SU-DHL-6 (cell line): ENCODE measurements at regions not wholly inside any gene's neighbourhood (a gene's known extent, or its start where the extent isn't known, plus 50 kb on each side); places are given as distances from the start of the nearest gene placed in this dataset.
"Not testable (repeated sequence)": the region's sequence is repeated elsewhere in the genome, so short reads cannot be mapped to it uniquely, and the experiment has no call there.

Experiments
- H2AFZ ChIP-seq: fragments of 200-600 bp; sonication (generic); 2 replicates; pipeline ENCODE4 v1.6.1; 2014; ENCODE audit warnings: low read depth, mild to moderate bottlenecking, moderate library complexity, mixed read lengths, antibody characterized with exemption, low read length; ENCODE audit not compliant: severe bottlenecking
- H3F3A ChIP-seq: fragments of 200-600 bp; shearing (Covaris generic); 2 replicates; pipeline ENCODE4 v1.6.0; 2016; ENCODE audit warnings: antibody characterized with exemption, mild to moderate bottlenecking; ENCODE audit not compliant: insufficient read depth
- H3K27ac ChIP-seq: fragments of 200-600 bp; sonication (generic); 2 replicates; pipeline ENCODE4 v1.5.1; 2016; ENCODE audit warnings: low read depth, mild to moderate bottlenecking, low read length, moderate library complexity, mixed read lengths
- H3K27me3 ChIP-seq: fragments of 200-600 bp; sonication (generic), shearing (Covaris generic); 2 replicates; pipeline ENCODE4 v1.6.0; 2014; ENCODE audit warnings: mild to moderate bottlenecking, low read length
- H3K36me3 ChIP-seq: fragments of 200-600 bp; sonication (generic); 2 replicates; pipeline ENCODE4 v1.6.1; 2014; ENCODE audit warnings: mild to moderate bottlenecking, low read length, mixed read lengths
- H3K4me2 ChIP-seq: fragments of 300-600, 200-600 bp; shearing (Covaris generic), sonication (generic); 2 replicates; pipeline ENCODE4 v1.6.0; 2014; ENCODE audit warnings: low read length, low read depth, mild to moderate bottlenecking; ENCODE audit not compliant: poor library complexity, severe bottlenecking
- H3K4me3 ChIP-seq: fragments of 200-600 bp; sonication (generic); 2 replicates; pipeline ENCODE4 v1.5.1; 2014; ENCODE audit warnings: antibody characterized with exemption, low read length, mild to moderate bottlenecking, mixed read lengths; ENCODE audit not compliant: insufficient read depth, poor library complexity, severe bottlenecking
- H3K79me2 ChIP-seq: fragments of 200-600 bp; sonication (generic); 2 replicates; pipeline ENCODE4 v1.6.1; 2014; ENCODE audit warnings: mild to moderate bottlenecking, low read length, moderate library complexity; ENCODE audit not compliant: insufficient read depth
- H3K9ac ChIP-seq: fragments of 200-600 bp; sonication (generic); 2 replicates; pipeline ENCODE4 v1.7.0; 2014; ENCODE audit warnings: mild to moderate bottlenecking, low read length
- H3K9me2 ChIP-seq: fragments of 200-600 bp; sonication (generic); replicated peaks from 2 replicates; pipeline ENCODE4 v1.6.1; 2014; ENCODE audit warnings: low read length; ENCODE audit not compliant: insufficient read depth
- H3K9me3 ChIP-seq: fragments of 200-600 bp; sonication (generic); 2 replicates; pipeline ENCODE4 v1.6.1; 2014; ENCODE audit warnings: low read length, mixed read lengths; ENCODE audit not compliant: insufficient read depth
- H4K20me1 ChIP-seq: fragments of 200-600 bp; sonication (generic); 2 replicates; pipeline ENCODE4 v1.6.1; 2014; ENCODE audit warnings: low read depth, mild to moderate bottlenecking, antibody characterized with exemption, low read length, moderate library complexity, mixed read lengths
- CTCF ChIP-seq: fragments of 200-600 bp; sonication (generic); IDR thresholded peaks from one replicate; pipeline ENCODE4 v1.5.1; 2017; ENCODE audit warnings: antibody characterized with exemption, mild to moderate bottlenecking, low read length, moderate library complexity; ENCODE audit not compliant: insufficient read depth, poor library complexity, severe bottlenecking
- EZH2phosphoT487 ChIP-seq: fragments of 200-600 bp; sonication (generic), shearing (Covaris generic); conservative IDR thresholded peaks from 2 replicates; pipeline ENCODE4 v1.6.1; 2018; ENCODE audit warnings: mild to moderate bottlenecking, antibody characterized with exemption, low read length, moderate library complexity, mixed read lengths

- H3K4me3 ChIP-seq = no peak overlapping the region
- no peak overlapping the region for H3K9ac ChIP-seq
- TF ChIP-seq CTCF (no peak), EZH2phosphoT487 (no peak)
- H3K79me2 ChIP-seq = no peaks in the 10 kb centered on the region
- no peaks in the 10 kb centered on the region for H3K27me3 ChIP-seq
- no peak overlapping the region for H2AFZ ChIP-seq
- no peaks in the 10 kb centered on the region for H3K36me3 ChIP-seq
- H3F3A ChIP-seq = no peaks in the 10 kb centered on the region
- no peak overlapping the region for H3K27ac ChIP-seq
- H4K20me1 ChIP-seq = no peaks in the 10 kb centered on the region
- H3K4me2 ChIP-seq = no peak overlapping the region
- no peaks in the 10 kb centered on the region for H3K9me3 ChIP-seq
- no peaks in the 10 kb centered on the region for H3K9me2 ChIP-seq
Measured at GRCh38 chr1:147052143-147052542, 114.0 kb downstream of the NBPF12 start.

- Histone ChIP-seq H3F3A (no peaks in the 10 kb centered on the region), H3K9me3 (no peaks in the 10 kb centered on the region), H3K9me2 (no peaks in the 10 kb centered on the region), H3K79me2 (no peaks in the 10 kb centered on the region), H3K9ac (no peak overlapping the region), H3K4me2 (no peak overlapping the region), H3K27ac (no peak overlapping the region), H3K4me3 (no peak overlapping the region), H4K20me1 (no peaks in the 10 kb centered on the region), H3K27me3 (no peaks in the 10 kb centered on the region), H3K36me3 (no peaks in the 10 kb centered on the region), H2AFZ (no peak overlapping the region)
- no peak for TF ChIP-seq CTCF
- TF ChIP-seq EZH2phosphoT487 = no peak
Measured at GRCh38 chr1:147051136-147051535, 113.0 kb downstream of the NBPF12 start.

GRCh38 chr1:147050654-147051053 lies 112.5 kb downstream of the NBPF12 start:
- no peak overlapping the region for H3K9ac ChIP-seq
- no peak overlapping the region for H2AFZ ChIP-seq
- no peaks in the 10 kb centered on the region for H4K20me1 ChIP-seq
- H3K9me3 ChIP-seq = no peaks in the 10 kb centered on the region
- no peaks in the 10 kb centered on the region for H3K9me2 ChIP-seq
- no peaks in the 10 kb centered on the region for H3K36me3 ChIP-seq
- H3K27ac ChIP-seq = no peak overlapping the region
- no peak for TF ChIP-seq EZH2phosphoT487
- TF ChIP-seq CTCF = no peak
- H3K79me2 ChIP-seq = no peaks in the 10 kb centered on the region
- no peaks in the 10 kb centered on the region for H3F3A ChIP-seq
- no peak overlapping the region for H3K4me2 ChIP-seq
- H3K27me3 ChIP-seq = no peaks in the 10 kb centered on the region
- H3K4me3 ChIP-seq = no peak overlapping the region

GRCh38 chr1:147046863-147047394 lies 108.8 kb downstream of the NBPF12 start:
- H3K9ac ChIP-seq, H3K9me3 ChIP-seq, H3F3A ChIP-seq, H2AFZ ChIP-seq, H3K79me2 ChIP-seq, H3K4me3 ChIP-seq, H3K36me3 ChIP-seq, H4K20me1 ChIP-seq, H3K9me2 ChIP-seq, H3K27me3 ChIP-seq, H3K4me2 ChIP-seq, H3K27ac ChIP-seq: not testable (repeated sequence)
